ENCODE measurements at regions not wholly inside any gene's neighbourhood (a gene's known extent, or its start where the extent isn't known, plus 50 kb on each side); places are given as distances from the start of the nearest gene placed in this dataset.

- Histone ChIP-seq H3K9me2 (replicated peaks; ENCODE audit: insufficient read depth) (no peaks in the 10 kb centered on the region), H3K4me3 (no peak overlapping the region), H4K20me1 (ENCODE audit: insufficient read depth, poor library complexity, severe bottlenecking) (no peaks in the 10 kb centered on the region), H3K36me3 (replicated peaks; ENCODE audit: insufficient read depth, low read depth) (no peaks in the 10 kb centered on the region), H3K27me3 (no peaks in the 10 kb centered on the region), H3K4me1 (ENCODE audit: insufficient read depth) (no peaks in the 10 kb centered on the region), H3K9me3 (ENCODE audit: low read depth) (no peaks in the 10 kb centered on the region), H3K4me2 (no peak overlapping the region), H2AFZ (no peak overlapping the region), H3K27ac (no peak overlapping the region), H3K79me2 (no peaks in the 10 kb centered on the region)
- no peak for TF ChIP-seq CTCF (IDR thresholded peaks at IDR 0.05; ENCODE audit: poor library complexity)
- no peak for TF ChIP-seq EZH2phosphoT487 (IDR thresholded peaks at IDR 0.05; ENCODE audit: low read depth, severe bottlenecking, unreplicated experiment)
- TF ChIP-seq EZH2 (IDR thresholded peaks at IDR 0.05; ENCODE audit: borderline replicate concordance) = no peak
- DNase-seq (ENCODE audit: low spot score) = no peak
- 80% methylated on average over 5 of the region's 5 CpGs for WGBS (ENCODE audit: low lambda C conversion rate, missing lambda C conversion rate)
Measured at GRCh38 chr14:26319139-26319864, 278.5 kb downstream of the NOVA1 start.

GRCh38 chr14:26304056-26304455, 293.8 kb downstream of the NOVA1 start:
- no peaks in the 10 kb centered on the region for H3K79me2 ChIP-seq
- no peak overlapping the region for H3K4me2 ChIP-seq
- no peaks in the 10 kb centered on the region for H3K4me1 ChIP-seq (ENCODE audit: insufficient read depth)
- H3K36me3 ChIP-seq (replicated peaks; ENCODE audit: insufficient read depth, low read depth) = no peaks in the 10 kb centered on the region
- H3K27ac ChIP-seq = no peak overlapping the region
- no peak for DNase-seq (ENCODE audit: low spot score)
- H3K4me3 ChIP-seq = no peak overlapping the region
- TF ChIP-seq EZH2phosphoT487 (IDR thresholded peaks at IDR 0.05; ENCODE audit: low read depth, severe bottlenecking, unreplicated experiment) (no peak), EZH2 (IDR thresholded peaks at IDR 0.05; ENCODE audit: borderline replicate concordance) (no peak), CTCF (IDR thresholded peaks at IDR 0.05; ENCODE audit: poor library complexity) (no peak)
- H2AFZ ChIP-seq = no peak overlapping the region
- H3K9me2 ChIP-seq (replicated peaks; ENCODE audit: insufficient read depth) = no peaks in the 10 kb centered on the region
- H3K9me3 ChIP-seq (ENCODE audit: low read depth) = no peaks in the 10 kb centered on the region
- H3K27me3 ChIP-seq = no peaks in the 10 kb centered on the region
- H4K20me1 ChIP-seq (ENCODE audit: insufficient read depth, poor library complexity, severe bottlenecking) = no peaks in the 10 kb centered on the region

GRCh38 chr14:26293909-26294308, 303.9 kb downstream of the NOVA1 start:
- H3K27ac ChIP-seq = no peak overlapping the region
- no peaks in the 10 kb centered on the region for H3K79me2 ChIP-seq
- no peaks in the 10 kb centered on the region for H3K9me3 ChIP-seq (ENCODE audit: low read depth)
- H3K4me3 ChIP-seq = no peak overlapping the region
- H4K20me1 ChIP-seq (ENCODE audit: insufficient read depth, poor library complexity, severe bottlenecking) = no peaks in the 10 kb centered on the region
- no peak for TF ChIP-seq EZH2phosphoT487 (IDR thresholded peaks at IDR 0.05; ENCODE audit: low read depth, severe bottlenecking, unreplicated experiment)
- no peak for TF ChIP-seq EZH2 (IDR thresholded peaks at IDR 0.05; ENCODE audit: borderline replicate concordance)
- no peak for TF ChIP-seq CTCF (IDR thresholded peaks at IDR 0.05; ENCODE audit: poor library complexity)
- H3K27me3 ChIP-seq = no peaks in the 10 kb centered on the region
- H3K4me2 ChIP-seq = no peak overlapping the region
- H3K36me3 ChIP-seq (replicated peaks; ENCODE audit: insufficient read depth, low read depth) = no peaks in the 10 kb centered on the region
- H3K9me2 ChIP-seq (replicated peaks; ENCODE audit: insufficient read depth) = no peaks in the 10 kb centered on the region
- no peak overlapping the region for H2AFZ ChIP-seq
- DNase-seq (ENCODE audit: low spot score) = no peak
- H3K4me1 ChIP-seq (ENCODE audit: insufficient read depth) = no peaks in the 10 kb centered on the region
- WGBS (ENCODE audit: low lambda C conversion rate, missing lambda C conversion rate) = 84% methylated on average over 3 of the region's 3 CpGs

Measured in hepatocyte (in vitro differentiated cells).